DND-41 (cell line): ENCODE measurements at regions not wholly inside any gene's neighbourhood (a gene's known extent, or its start where the extent isn't known, plus 50 kb on each side); places are given as distances from the start of the nearest gene placed in this dataset.

Experiments used
- ATAC-seq: fragments of 200-7000 bp; cut with Tn5 transposase; 3 replicates; pipeline ENCODE4 v1.9.1; 2021; ENCODE audit warnings: low read depth; ENCODE audit not compliant: insufficient read depth
- DNase-seq: peaks from one replicate; pipeline ENCODE4 v3.0.0-alpha.2; 2020
- H2AFZ ChIP-seq: 2 replicates; pipeline ENCODE4 v1.6.0; 2012; ENCODE audit warnings: low read depth, low read length
- H3K27ac ChIP-seq: 2 replicates; pipeline ENCODE4 v1.5.1; 2012; ENCODE audit warnings: low read length, inconsistent platforms
- H3K27me3 ChIP-seq: fragments of 200-600 bp; sonication (generic); 2 replicates; pipeline ENCODE4 v1.6.0; 2012; ENCODE audit warnings: low read length, mild to moderate bottlenecking, inconsistent platforms; ENCODE audit not compliant: insufficient read depth, poor library complexity
- H3K36me3 ChIP-seq: 2 replicates; pipeline ENCODE4 v1.5.1; 2012; ENCODE audit warnings: low read length, inconsistent platforms; ENCODE audit not compliant: insufficient read depth
- H3K4me1 ChIP-seq: 2 replicates; pipeline ENCODE4 v1.5.1; 2012; ENCODE audit warnings: mild to moderate bottlenecking, low read length; ENCODE audit not compliant: insufficient read depth
- H3K4me2 ChIP-seq: 2 replicates; pipeline ENCODE4 v1.6.0; 2012; ENCODE audit warnings: mild to moderate bottlenecking, moderate library complexity, low read length, inconsistent platforms; ENCODE audit not compliant: insufficient read depth
- H3K4me3 ChIP-seq, 2 experiments: fragments of 200-600 bp in 1 of 2; shearing (Covaris generic) in 1 of 2; 2 replicates each; pipeline ENCODE4 v1.5.1; 2012 to 2016; ENCODE audit warnings: inconsistent platforms in 2 of 2, low read length in 2 of 2, mild to moderate bottlenecking in 2 of 2, low read depth in 1 of 2, moderate library complexity in 1 of 2
- H3K79me2 ChIP-seq: 2 replicates; pipeline ENCODE4 v1.6.0; 2012; ENCODE audit warnings: low read length, inconsistent platforms; ENCODE audit not compliant: insufficient read depth
- H3K9ac ChIP-seq: 2 replicates; pipeline ENCODE4 v1.6.0; 2012; ENCODE audit warnings: low read depth, mild to moderate bottlenecking, inconsistent platforms, low read length, moderate library complexity
- H3K9me3 ChIP-seq: 2 replicates; pipeline ENCODE4 v1.5.1; 2012; ENCODE audit warnings: low read length, moderate library complexity, mild to moderate bottlenecking, inconsistent platforms; ENCODE audit not compliant: insufficient read depth, severe bottlenecking
- H4K20me1 ChIP-seq: 2 replicates; pipeline ENCODE4 v1.6.0; 2012; ENCODE audit warnings: low read length; ENCODE audit not compliant: insufficient read depth
- EZH2 ChIP-seq: IDR thresholded peaks from 3 replicates; pipeline ENCODE4 v1.6.1; 2012; ENCODE audit warnings: borderline replicate concordance, low read depth, mild to moderate bottlenecking, moderate library complexity, low read length, inconsistent platforms; ENCODE audit not compliant: severe bottlenecking
- TF ChIP-seq, protein P1 (sequence below): IDR thresholded peaks from 2 replicates; pipeline ENCODE4 v1.5.1; 2012; ENCODE audit warnings: borderline replicate concordance, low read length, moderate library complexity, mild to moderate bottlenecking; ENCODE audit not compliant: poor library complexity, severe bottlenecking; ENCODE audit errors: extremely low read depth

DNA sequence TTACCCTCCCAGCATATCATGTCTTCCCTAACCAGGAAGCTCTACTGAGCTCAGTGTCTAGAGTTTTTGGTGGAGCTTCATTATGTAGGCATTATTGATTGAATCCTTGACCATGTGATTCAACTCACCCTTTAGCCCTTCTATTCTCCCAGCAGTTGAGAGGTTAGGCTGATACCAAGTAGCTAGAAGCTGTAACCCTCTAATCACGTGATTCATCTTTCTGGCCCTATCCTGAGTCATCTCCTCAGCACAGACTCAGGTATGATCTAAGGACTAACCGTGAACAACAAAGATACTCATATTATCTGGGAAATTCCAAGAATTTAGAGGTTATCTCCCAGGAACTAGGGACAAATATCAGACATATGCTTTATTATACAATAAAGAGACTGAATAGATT is 625.5 kb downstream of the JRKL start:
- H3K79me2 ChIP-seq = no peaks in the 10 kb centered on the region
- no peak for ATAC-seq

DNA sequence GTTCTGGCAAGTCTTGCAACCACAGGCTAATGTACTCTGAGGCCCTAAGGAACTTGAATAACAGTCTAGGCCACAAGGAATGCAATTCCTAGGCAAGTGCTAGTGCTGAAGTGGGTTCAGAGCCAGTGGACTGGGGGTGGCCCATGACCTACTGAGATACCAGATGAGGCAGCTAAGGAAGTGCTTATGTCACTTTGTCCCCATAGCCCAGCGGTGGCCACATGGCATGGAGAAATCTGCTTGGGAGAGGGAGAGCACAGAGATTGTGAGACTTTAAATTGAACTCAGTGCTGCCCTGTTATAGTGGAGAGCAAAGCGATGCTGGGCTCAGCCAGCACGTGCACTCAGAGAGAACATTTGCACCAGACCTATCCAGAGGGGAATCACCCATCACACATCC is 629.5 kb downstream of the JRKL start:
- ATAC-seq = no peak

More for the DNA sequence above, 625.5 kb downstream of the JRKL start:
- H3K4me3 ChIP-seq = no peak overlapping the region
- H3K4me1 ChIP-seq = no peaks in the 10 kb centered on the region
- H3K27me3 ChIP-seq = no peaks in the 10 kb centered on the region
- H2AFZ ChIP-seq = no peak overlapping the region
- H3K4me2 ChIP-seq = no peak overlapping the region
- no peak overlapping the region for H3K27ac ChIP-seq
- H3K9me3 ChIP-seq = no peaks in the 10 kb centered on the region
- TF ChIP-seq EZH2 = no peak
- TF ChIP-seq, protein P1, sequence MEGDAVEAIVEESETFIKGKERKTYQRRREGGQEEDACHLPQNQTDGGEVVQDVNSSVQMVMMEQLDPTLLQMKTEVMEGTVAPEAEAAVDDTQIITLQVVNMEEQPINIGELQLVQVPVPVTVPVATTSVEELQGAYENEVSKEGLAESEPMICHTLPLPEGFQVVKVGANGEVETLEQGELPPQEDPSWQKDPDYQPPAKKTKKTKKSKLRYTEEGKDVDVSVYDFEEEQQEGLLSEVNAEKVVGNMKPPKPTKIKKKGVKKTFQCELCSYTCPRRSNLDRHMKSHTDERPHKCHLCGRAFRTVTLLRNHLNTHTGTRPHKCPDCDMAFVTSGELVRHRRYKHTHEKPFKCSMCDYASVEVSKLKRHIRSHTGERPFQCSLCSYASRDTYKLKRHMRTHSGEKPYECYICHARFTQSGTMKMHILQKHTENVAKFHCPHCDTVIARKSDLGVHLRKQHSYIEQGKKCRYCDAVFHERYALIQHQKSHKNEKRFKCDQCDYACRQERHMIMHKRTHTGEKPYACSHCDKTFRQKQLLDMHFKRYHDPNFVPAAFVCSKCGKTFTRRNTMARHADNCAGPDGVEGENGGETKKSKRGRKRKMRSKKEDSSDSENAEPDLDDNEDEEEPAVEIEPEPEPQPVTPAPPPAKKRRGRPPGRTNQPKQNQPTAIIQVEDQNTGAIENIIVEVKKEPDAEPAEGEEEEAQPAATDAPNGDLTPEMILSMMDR = no peak
- no peaks in the 10 kb centered on the region for H3K36me3 ChIP-seq
- H4K20me1 ChIP-seq = no peaks in the 10 kb centered on the region
- no peak overlapping the region for H3K9ac ChIP-seq
- DNase-seq = no peak

DNA sequence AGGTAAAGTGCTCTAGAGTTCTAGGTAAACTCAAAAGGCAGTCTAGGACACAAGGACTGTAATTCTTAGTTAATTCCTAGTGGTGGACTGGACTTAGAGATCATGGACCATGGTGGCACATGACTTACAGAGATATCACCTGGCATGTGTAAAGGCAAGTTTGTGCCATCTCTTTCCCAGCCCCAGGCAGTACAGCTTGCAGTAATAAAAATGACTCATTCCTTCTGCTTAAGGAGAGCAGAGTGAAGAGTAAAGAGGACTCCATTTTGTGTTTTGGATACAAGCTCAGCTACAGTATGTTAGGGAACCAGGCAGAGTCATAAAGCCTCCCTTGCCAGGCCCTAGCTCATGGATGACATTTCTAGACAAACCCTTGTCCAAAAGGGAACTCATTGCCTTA is 629.9 kb downstream of the JRKL start:
- Histone ChIP-seq H3K4me1 (no peaks in the 10 kb centered on the region), H3K27me3 (no peaks in the 10 kb centered on the region), H2AFZ (no peak overlapping the region), H3K4me3 (no peak overlapping the region), H3K36me3 (no peaks in the 10 kb centered on the region), H4K20me1 (no peaks in the 10 kb centered on the region), H3K4me2 (no peak overlapping the region), H3K9me3 (no peaks in the 10 kb centered on the region), H3K79me2 (no peaks in the 10 kb centered on the region), H3K27ac (no peak overlapping the region), H3K9ac (no peak overlapping the region)
- TF ChIP-seq, protein P1 = no peak
- no peak for TF ChIP-seq EZH2
- no peak for DNase-seq
- ATAC-seq = no peak

More for the DNA sequence above, 629.5 kb downstream of the JRKL start:
- no peaks in the 10 kb centered on the region for H3K27me3 ChIP-seq
- no peaks in the 10 kb centered on the region for H3K9me3 ChIP-seq
- no peak overlapping the region for H3K4me2 ChIP-seq
- H3K4me1 ChIP-seq = no peaks in the 10 kb centered on the region
- H3K9ac ChIP-seq = no peak overlapping the region
- no peaks in the 10 kb centered on the region for H3K79me2 ChIP-seq
- no peaks in the 10 kb centered on the region for H4K20me1 ChIP-seq
- no peak for DNase-seq
- no peaks in the 10 kb centered on the region for H3K36me3 ChIP-seq
- no peak for TF ChIP-seq EZH2
- TF ChIP-seq, protein P1 = no peak
- no peak overlapping the region for H2AFZ ChIP-seq
- no peak overlapping the region for H3K4me3 ChIP-seq
- H3K27ac ChIP-seq = no peak overlapping the region

GRCh38 chr11:97022955-97023354 is 633.1 kb downstream of the JRKL start:
- Histone ChIP-seq H3K79me2 (no peaks in the 10 kb centered on the region), H3K4me1 (no peaks in the 10 kb centered on the region), H2AFZ (no peak overlapping the region), H3K4me2 (no peak overlapping the region), H4K20me1 (no peaks in the 10 kb centered on the region), H3K9ac (no peak overlapping the region), H3K9me3 (no peaks in the 10 kb centered on the region), H3K36me3 (no peaks in the 10 kb centered on the region), H3K4me3 (no peak overlapping the region), H3K27me3 (no peaks in the 10 kb centered on the region), H3K27ac (no peak overlapping the region)
- DNase-seq = no peak
- TF ChIP-seq, protein P1 = no peak
- TF ChIP-seq EZH2 = no peak
- no peak for ATAC-seq
